8988T (cell line): ENCODE measurements at regions not wholly inside any gene's neighbourhood (a gene's known extent, or its start where the extent isn't known, plus 50 kb on each side); places are given as distances from the start of the nearest gene placed in this dataset.

ENCODE experiments used
- DNase-seq: peaks from one replicate; pipeline ENCODE4 v3.0.0; 2011

DNA sequence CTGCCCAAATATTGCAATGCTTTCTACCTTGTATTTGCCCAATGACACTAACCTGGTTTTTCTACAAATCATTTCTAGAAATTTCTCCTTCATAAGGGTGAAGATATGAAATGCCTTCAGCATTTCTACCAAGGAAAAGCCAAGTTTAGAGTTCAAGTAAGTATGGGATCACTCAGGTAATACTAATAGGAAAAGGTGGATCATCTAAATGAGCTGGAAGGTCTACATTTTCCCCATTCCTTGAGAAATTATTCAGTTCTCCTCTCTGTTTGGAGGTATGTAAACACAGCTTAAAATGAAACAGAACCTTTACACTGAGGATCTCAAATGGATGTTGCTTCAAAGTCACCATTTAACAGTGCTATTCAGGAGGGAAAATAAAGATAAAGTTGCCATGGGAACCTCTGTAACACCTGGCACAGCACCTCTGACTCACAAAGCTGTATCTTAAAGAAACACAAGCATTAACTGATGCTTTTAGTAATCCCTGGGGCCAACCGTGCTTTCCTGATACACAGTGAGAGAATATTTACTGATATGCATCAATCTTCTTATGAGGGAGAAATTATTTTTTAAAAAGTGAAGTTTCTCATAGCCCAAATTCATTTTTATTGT is 161.3 kb downstream of the DRD1 start:
- no peak for DNase-seq

DNA sequence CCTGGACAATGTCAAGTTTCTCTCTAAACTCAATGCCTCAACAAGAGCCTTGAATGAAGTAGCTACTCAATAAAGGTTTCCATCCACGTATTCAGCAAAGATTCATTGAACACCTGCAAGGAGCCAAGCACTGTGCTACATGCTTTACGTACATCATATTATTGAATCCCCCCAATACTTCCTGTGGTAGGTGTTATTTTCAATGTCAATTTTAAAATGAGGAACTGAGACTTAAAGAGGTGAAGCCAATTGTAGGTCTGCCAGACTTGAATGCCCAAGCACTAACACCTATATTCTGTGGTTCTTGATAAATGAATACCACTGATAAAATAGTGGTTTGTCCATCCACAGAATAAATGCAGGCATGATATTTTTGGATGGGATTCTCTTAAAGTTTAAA is 162.3 kb downstream of the DRD1 start:
- no peak for DNase-seq

DNA sequence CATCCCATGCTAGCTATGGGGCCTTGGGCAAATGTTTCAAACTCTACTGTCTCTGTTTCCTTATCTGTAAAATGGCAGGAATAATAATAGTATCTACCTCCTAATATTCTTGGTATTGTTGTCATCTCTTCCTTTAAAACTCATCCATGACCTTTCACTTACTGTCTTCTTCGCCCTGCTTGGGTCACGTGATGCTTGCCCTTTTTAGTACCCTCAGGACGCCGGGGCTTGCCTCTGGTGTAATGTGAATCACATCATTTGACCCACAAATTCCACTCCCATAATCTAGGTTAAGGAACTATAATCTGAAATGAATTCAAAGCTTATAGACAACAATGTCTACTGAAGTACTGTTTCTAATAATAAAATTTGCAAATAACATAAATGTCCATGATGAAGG is 162.7 kb downstream of the DRD1 start:
- no peak for DNase-seq

DNA sequence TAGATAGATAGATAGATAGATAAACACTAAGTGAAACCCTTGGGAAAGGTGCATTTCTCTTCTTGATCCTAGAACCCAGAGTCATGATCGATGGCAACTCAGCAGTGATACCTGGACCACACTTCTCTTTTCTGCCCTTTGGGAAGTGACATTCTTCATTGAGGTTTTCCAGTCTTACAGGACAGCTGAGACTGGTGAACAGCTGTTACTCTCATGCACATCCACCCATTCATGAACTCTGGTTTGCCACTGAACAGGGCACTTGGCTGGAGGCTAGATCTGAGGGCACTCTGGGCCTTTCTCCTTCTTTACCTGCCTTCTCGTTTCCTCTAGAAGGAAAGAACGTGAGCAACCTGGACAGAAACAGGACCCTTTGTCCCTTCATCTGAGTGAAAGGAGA is 164.5 kb downstream of the DRD1 start:
- DNase-seq = no peak

DNA sequence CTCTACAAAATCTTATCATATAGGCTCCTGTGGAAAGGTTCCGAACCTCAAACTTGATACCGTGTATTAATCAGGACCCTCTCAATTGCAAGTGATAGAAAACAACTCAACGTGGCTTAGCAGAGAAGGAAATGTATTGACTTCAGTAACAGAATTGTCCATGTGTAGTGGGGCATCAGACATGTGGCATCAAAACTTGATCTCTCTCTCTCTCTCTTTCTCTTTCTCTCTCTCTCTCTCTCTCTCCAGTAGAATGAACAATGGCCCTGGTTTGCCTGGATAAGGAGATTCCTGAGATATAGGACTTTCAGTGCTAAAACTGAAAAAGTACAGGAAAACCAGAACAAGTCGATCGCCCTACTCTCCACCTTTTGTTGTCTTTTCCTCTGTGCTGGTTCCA is 168.2 kb downstream of the DRD1 start:
- DNase-seq = no peak

DNA sequence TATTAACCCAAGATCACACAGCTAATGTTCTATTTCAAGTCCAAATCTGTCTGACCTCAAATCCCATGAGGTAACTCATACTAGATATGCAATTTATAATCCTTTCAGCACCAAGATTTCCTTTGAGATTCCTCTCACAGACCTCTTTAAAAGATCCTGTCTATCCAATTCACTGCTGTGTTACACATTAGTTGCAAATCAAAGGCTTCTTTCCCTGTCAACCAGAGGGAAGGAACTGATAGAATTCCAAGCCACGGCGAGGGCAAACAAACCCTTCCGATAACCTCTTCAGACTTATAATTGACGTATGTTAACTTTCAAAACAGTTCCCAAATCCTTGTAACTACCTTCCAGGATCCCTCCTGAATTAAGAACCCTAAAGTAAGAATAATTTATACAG is 168.9 kb downstream of the DRD1 start:
- no peak for DNase-seq

DNA sequence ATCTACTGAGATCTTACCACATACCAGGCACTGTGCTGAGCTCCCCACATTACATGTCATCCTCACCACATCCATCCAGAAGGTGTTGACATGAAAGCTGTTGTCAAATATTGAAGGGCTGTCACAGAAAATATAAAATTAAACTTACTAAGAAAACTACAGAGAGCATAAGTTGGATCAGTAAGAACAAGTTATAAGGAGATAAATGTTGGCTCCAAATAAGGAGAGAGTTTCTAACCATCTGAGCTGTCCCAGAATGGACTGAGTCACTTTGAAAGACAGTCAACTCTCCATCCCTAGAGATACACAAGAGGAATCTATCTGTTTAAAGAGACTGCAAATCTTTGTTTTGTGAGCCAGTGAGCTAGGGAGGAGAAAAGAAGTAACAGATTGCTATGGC is 169.8 kb downstream of the DRD1 start:
- no peak for DNase-seq

DNA sequence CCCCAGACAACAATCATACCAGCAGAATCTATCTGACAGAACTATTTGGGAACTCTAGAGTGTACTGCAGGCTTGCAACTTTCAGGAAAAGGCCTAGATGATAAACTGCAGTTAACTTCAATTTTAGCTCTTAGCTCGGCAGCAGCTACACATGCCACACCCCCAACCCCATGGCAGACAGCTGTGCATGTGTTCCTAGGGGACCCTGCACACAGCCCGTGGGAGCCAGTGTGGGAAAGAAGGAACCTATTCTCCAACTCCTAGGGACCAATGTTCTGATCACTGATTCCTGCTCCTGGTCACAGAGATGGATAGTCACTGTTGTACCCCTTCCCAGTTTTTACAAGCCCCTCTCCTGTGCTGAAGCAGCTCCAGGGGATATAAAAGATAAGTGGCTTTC is 179.6 kb downstream of the DRD1 start:
- DNase-seq = no peak

DNA sequence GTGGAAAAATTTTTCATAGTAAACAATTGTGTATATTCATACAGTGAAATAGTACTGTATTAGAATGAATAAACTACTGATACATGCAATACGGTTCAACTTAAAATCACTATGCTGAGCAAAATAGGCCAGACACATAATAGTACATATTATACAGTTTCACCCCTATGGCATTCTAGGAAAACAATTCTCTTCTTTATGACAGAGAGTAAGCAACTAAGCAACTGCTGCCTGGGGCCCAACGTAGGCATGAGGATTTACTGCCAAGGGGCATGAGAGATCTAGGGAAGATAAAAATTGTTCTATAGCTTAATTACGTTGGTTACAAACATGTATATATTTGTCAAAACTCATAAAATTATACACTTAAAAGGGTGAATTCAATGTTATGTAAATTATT is 180.2 kb downstream of the DRD1 start:
- no peak for DNase-seq

DNA sequence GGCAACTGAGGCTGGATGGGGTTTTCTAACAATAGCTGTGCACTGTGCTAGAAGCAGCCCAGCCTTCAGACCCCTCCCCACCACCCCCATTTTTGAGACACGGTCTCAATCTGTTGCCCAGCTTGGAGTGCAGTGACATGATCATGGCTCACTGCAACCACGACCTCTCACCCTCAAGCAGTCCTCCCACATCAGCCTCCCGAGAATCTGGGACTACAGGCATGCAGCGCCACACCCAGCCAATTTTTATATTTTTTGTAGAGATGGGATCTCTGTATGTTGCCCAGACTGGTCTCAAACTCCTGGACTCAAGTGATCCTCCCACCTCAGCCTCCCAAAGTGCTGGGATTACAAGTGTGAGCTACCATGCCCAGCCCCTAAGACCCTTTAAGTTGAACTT is 182.5 kb downstream of the DRD1 start:
- DNase-seq = no peak

DNA sequence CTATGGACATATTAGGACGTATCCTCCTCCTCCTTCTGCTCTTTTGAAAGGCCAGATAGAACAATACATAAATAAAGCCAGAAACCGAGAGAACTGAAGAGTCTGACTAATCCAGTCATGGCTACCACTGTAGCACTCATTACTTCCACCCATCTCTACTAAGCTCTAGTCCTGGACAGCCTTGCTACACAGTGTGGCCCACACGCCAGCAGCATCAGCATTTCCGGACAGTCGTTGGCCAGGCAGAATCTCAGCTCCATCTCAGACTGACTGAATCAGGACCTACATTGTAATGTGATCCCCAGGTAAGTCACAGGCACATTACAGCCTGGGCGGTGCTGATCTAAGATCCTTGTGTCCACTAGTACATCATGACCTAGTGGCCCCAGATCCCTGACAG is 182.9 kb downstream of the DRD1 start:
- DNase-seq = no peak

DNA sequence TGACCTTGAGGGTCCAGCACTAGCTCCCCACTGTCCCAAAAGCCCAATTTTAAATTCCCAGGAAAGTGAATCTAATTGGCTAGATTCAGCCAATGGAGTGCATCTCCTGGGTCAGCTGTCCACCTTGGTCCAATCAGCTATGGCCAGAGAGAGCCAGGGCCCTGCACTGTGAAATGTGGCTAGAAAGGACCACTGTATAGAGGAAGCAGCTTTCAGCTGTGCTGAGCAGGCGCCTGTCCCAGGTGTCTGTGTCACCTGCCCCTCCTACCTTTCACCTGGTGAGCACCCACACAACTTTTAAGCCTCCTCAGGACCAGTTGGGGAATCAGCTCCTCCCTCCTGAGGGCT is 186.2 kb downstream of the DRD1 start:
- no peak for DNase-seq

DNA sequence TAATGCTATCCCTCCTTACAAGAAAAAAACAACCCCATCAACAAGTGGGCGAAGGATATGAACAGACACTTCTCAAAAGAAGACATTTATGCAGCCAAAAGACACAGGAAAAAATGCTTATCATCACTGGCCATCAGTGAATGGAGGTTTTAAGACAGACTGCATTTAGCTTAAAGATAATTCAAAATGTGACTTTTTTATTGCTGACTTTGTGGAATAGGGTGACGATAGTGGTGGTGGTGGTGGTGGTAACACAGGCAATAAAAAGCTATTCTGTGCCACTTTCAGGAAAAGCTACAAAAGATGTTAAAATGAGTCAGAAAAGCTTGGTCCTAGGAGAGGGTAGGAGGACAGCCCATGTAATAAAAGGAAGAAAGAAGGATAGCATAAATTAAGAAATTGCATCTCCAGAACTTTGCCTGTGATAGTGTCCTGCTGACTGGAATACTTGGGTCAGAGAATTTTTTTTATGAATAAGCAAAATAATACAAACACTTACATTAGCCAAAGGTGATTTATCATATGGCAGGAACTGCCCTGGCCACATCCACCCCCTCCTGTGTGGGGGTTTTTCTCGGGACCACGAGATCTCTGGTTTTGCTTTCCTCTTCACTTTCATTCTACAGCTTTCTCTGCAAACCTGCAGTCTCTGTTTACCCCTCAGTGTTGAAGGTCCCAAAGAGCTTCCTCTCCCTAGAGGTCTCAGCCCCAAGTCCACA is 186.7 kb downstream of the DRD1 start:
- DNase-seq = no peak

DNA sequence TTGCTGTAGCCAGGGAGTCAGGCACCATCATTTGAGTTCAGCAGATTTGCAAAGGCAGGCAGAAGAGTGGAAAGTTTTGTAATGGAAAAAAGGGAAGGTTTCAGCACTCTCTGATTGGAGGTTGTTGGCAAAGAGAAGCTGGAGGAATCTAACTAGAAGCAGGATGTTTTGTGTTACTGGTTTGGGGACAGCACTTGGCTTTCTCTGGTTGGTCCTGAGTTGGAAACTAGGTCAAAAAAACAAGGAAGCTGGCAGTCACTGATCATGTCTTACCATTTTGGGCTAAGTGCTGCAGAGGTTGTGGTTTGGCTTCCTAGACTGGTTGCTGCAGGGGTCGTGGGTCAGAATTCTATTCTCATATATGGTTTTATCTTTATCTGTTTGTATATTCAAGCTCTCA is 189.8 kb downstream of the DRD1 start:
- no peak for DNase-seq

DNA sequence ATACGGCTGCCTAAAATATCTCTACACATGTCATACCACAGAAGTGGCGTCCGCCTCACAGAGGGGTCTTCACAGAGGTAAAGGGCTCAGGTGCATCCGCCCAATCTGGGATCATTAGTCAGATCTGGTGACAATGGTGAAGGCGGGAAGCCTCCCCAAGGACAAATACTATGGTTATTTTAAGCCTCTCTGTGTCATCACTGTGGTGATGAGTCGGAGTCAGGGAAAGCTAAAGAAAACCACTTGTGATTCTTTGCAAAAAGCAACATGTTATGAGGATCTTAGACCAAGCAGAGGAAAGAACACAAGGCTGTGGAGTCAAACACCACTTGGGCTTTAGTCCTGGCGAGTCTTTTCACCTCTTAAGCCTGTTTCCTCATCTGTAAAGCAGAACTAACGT is 190.4 kb downstream of the DRD1 start:
- DNase-seq = no peak

DNA sequence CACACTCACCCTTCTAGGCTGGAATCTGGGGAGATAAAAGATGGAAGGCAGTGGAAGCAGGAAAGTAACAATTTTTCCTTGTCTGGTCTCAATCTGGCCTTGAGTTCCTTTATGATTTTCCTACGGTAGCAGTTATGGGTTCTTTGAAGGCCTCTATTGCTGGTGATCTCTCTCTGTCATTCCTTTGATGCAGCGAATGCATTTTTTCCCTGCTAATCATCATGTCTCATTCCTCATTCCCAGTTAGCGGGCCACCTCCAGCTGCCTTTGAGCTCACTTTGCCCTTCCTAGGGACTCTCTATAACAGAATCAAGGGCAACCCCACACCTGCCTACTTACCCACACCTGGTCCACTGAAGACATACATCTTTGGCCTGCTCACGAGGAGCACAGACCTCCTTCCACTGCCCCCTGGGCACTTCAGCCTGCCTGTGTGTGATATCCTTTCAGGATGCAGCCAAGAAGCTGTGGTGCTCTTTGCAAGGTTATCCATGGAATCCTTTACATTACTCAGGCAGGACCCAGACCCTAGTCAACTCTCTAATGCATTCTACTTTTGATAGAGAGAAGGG is 191.7 kb downstream of the DRD1 start:
- peak; percentile 26 for DNase-seq

DNA sequence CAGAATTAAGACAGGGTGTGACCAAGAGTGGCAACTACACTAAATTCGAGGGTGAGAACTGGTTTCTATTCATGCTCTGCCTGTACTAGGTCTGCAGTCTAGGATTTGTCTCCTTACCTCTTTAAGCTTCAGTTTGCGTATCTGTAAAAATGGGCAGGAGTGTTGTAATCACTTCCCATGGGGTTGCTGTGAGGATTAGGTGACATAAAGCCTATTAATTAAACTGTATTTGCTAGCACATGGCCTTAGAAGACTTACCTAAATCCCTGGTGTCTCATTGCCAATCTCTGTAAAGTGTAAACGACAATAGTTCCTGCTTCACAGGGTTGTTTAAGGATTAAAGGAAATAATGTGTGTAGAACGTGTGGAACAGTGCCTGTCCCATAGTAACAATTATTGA is 193.6 kb downstream of the DRD1 start:
- no peak for DNase-seq

DNA sequence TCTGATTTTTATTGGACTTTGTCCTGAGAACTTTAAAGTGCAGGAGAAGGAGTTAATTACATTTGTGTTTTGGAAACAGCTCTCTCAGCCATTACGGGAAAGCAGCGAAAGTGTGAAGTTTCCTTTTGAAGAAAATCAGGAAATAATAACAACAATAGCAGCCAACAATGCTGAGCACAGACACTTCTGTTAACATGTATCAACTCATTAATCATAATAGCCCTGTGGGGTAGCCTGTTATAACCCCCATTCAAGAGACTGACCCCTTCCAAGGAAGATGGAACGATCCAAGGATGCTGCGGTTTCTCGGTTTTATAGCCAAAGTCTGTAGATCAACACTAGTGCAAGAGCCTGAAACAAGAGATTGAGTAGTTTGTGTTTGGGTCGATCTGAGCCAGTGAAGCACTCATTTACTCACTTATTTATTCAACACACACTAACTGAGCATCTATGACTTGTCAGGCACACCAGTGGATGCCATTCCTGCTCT is 195.5 kb downstream of the DRD1 start:
- no peak for DNase-seq

DNA sequence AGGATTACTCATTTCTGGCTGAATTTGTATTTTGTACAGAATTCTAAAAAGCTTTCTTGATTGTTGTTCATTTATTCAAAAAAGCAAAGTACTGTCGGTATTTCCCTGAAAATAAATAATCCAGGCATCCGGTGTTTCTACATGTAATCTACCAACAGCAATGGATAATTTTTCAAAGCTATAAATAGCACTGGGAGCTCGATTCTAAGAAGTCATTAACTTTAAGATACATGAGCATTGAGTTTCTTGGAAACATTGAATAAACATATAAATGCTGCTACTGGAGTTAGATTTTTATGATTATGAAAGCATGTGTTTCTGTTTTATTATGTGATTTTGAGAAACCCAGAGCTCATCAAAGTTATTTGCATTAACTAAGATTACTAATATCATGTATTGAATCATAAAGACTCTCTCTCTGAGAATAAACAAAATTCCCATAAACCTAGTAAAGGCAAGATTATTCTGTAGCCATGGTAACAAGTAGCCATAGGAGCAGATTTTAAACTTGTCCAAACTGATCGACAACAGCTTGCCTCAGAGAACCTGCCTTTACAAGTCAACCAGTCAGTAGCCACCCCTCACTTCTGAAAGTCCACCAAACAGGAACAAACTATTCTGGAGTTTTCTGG is 197.0 kb downstream of the DRD1 start:
- DNase-seq = no peak

DNA sequence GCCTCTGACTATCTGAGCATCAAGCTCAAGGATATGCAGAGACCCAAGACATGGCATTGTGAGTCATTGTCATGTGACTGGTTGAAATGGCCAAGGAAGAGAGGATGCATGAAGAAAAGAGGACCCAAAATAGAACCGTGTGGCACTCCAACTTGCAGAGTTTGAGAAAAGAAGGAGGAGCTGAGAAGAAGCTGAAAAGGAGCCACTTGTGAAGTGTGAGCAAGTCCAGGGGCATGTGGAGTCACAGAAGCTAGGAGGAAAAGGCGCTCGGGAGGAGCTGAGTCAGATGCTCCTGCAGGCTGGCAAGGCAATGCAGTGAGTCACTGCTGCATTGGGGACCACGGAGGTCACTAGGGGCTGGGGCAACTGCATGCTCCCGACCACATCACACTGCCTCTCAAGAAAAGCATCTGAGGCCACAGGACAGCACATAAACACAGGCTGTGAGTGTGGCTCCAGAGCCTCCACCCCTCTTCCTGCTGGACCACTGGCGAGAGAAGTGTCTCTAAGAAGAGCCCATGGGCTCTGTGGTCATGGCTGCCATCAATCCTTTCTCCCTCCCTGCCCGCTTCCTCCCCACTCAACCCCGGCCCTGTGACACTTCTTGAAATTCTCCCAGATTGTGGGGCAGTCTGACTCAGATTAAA is 197.6 kb downstream of the DRD1 start:
- peak; percentile 34 for DNase-seq

DNA sequence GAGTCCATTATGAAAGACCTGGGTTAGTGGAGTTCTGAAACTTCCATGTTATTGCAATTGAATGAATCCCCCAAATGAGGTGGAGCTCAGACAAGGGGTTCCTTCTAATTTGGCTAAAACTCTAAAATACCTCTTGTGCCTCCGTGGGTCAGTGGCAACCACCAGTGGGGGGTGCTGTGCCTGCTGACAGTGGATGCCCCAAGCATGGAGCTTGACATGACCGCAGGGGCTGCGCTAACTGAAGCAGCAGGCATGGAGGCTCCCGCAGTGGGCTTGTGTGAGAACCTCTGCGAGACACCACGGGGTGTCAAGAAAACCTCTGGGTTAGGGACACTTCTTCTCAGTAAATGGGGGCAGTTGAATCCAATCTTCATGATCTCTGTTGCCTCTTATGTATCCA is 200.5 kb downstream of the DRD1 start:
- DNase-seq = no peak

DNA sequence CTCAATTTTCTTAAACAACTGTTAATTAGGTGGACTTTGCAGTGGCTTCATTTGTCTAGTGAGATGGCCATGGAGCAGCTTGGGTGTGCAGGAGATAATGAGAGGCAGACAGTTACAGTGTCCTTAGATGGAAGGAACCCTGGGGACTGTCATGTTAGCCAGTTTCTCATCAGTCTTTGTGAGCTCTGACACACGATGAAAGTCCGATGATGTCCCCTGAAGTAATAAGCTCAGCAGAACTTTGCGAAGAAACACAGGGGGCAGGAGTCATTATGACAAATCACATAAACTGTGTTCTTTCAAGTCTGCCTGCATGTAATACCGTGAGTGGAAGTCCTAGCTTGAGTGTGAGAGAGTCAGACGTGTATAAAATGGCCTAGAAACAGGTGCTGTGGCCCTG is 201.8 kb downstream of the DRD1 start:
- DNase-seq = no peak

DNA sequence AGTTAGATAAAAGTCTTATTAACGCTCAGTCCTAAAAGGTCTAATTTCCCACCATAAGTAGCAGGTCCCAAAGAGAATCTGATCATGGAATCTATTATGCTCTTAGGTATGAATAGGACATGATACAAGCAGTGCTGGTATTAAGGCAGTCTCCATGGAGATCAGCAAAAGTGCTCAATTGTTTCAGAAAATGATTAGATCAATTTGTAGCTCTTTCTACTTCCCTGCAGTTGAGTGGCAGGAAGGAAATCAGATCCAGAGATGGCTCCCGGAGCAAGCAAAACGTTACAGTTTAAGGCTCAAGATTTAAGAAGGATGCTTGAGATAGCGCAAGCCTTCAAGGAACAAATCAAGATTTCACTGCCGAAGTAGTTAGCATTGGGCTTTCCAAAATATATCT is 205.7 kb downstream of the DRD1 start:
- DNase-seq = no peak

DNA sequence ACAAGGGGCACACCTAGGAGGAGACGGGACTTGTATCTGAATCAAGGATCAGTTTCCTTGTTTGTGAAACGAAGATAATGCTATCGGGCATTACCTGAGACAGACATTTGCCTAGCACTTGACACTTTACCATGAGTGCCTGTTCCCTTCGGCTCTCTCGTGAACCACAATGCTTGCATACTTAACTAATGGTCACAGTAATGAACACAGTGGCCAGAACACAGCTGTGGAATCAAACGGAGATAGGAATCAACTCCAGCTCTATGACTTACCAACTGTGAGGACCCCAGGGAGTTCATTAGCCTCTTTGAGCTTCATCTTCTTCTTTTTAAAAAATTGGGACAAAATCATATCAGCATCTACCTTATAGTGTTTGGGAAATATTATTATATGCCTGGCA is 207.8 kb downstream of the DRD1 start:
- no peak for DNase-seq
